DMS 273 treated with DMSO at 0.1 percent for 48 hours (cell line): ENCODE measurements at regions not wholly inside any gene's neighbourhood (a gene's known extent, or its start where the extent isn't known, plus 50 kb on each side); places are given as distances from the start of the nearest gene placed in this dataset.

ENCODE experiments used
- DNase-seq: peaks from one replicate; lab custom pipeline; 2025; lab: John Stamatoyannopoulos, UW

DNA sequence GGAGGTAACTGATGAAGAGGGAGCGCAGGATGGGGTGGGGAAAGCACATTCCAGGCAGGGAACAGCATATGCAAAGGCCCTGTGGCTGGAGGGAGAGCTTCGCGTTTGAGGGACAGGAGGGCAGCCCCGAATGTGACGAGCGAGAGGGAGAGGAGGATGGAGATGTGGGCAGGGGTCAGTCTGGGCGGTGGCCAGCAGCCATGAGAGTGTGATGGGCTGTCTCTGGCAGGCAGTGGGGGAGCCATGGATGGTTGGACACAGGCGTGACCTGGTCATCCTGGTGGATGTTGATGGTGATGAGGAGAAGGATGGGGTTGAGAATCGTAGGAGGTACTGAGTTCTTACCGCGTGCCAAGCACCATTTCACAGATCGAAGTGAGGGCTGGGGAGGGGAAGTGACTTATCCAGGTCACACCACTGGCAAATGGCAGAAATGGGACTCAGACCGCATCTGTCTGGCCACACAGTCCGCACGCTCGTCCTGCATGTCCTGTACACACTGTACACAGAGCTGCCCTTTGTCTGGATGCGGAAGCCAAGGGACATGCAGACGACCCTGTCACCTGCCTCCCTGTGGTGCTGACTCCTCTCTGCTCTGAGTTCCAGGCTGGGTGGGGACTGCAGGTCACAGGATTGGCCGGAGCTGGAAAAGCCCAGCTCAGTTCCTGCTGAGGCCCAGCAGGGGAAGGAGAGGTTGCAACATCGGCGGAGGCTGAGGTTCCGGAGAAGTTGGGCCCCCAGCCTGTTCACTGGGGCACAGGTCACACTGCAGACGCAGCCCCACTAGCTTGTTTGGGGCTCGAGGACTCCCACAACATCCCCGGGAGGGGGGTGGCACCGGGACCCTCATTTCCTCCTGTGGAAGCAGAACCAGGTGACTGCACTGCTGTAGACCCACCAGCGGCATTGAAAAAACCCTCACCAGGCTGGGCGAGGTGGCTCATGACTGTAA lies 165.6 kb upstream of the IER5L start:
- no peak for DNase-seq

DNA sequence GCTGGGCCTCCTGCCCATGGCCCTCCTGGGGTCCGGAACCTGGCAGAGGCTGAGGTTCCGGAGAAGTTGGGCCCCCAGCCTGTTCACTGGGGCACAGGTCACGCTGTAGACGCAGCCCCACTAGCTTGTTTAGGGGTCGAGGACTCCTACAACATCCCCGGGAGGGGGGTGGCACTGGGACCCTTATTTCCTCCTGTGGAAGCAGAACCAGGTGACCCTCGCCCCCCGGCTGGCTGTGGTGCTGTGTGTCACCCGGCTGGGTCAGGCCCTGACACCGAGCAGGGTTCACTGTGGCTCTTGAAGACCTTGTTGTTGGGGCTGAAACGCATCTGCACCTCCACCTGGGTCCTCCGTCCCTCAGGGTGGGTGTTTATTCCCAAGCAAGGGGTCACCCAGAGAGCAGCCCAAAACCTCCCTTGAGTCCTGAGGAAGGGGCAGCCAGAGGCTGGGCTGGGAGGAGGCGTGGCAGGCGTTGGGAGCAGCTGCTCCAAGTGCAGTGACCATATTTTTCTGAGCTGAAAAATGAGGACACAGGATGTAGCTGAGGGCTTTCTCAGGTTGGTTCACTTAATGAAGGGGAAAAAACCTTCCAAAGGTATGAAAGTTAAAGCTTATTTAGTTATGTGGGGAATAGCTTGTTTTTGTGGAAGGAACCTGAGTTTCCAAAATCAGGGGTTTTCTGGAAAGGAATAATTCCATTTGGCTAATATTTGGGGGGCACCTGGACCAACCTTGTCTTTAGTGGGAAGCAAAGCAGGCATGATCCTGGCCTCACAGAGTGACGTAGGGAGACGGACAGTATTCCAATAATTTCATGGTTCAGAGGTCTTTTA lies 164.7 kb upstream of the IER5L start:
- no peak for DNase-seq

DNA sequence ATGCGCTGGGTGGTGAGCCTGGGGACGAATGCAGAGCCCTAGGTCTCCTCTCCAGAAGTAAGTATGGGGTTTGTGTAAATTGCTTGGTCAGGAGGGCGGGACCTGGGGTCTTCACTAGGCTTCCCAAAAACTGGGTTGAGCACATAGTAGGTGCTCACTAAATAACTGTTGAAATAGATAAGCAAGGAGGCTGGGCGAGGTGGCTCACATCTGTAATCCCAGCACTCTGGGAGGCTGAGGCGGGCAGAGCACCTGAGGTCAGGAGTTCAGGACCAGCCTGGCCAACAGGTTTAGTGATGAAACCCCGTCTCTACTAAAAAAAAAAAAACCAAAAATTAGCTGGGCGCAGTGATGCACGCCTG lies 163.9 kb upstream of the IER5L start:
- no peak for DNase-seq

DNA sequence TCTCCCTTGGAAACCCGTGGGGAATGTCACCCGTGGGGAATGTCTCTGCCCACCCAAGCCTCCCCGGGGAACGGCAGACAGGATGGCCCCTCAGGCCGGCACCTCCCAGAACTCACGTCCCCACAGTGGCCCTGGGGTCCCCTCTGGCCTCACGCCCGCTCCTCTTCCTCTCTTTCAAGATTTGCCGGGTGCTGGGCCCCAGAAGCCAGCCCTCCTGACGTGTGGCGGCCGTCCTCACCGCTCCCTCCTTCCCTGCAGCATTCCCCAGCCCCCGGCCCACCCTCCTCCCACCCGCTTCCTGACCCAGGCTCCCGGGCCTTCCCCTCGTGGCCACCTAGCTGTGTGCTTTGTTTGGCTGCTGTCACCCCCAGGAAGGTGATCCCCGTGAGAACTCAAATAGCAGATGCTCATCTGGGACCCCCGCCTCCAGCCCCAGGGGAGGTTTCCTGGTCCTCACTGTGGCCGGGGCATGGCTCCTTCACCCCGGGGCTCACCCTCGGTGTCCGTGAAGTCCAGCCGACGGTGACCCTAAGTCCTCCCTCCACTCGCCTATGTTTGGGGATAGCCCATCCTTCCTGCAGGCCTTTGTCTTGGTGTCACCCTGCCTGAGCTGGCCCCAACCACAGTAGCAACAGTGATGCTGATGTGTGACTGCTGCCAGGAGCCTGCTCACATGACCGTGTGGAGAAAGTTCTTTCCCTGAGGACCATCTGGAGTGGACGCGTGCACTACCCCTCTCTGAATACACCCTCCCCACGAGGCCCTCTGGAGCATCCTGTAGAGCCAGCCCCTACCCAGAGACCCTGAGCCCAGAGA lies 163.3 kb upstream of the IER5L start:
- DNase-seq: no peak

DNA sequence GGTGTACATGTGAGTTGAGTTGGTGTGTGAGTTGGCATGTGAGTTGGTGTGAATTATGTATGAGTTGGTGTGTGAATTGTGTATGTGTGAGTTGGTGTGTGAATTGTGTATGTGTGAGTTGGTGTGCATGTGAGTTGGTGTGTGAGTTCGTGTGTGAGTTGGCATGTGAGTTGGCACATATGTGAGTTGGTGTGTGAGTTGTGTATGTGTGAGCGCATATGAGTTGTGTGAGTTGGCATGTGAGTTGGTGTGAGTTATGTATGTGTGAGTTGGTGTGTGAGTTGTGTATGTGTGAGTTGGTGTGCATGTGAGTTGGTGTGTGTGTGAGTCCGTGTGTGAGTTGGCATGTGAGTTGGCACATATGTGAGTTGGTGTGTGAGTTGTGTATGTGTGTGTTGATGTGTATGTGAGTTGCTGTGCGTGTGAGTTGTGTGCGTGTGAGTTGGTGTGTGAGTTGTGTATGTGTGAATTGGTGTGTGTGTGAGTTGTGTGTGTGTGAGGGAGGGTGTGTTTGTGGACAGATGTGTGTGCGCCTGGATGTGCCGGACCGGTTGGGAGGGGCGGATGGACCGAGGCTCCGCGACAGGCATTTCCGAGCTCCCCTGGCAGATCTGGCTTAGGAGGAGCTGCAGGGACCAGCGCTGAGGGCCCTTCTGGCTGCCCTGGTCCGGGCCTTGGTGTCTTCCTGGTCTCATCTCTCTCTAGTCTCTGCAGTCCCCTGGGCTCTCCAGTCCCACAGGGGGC lies 162.5 kb upstream of the IER5L start:
- DNase-seq: no peak

DNA sequence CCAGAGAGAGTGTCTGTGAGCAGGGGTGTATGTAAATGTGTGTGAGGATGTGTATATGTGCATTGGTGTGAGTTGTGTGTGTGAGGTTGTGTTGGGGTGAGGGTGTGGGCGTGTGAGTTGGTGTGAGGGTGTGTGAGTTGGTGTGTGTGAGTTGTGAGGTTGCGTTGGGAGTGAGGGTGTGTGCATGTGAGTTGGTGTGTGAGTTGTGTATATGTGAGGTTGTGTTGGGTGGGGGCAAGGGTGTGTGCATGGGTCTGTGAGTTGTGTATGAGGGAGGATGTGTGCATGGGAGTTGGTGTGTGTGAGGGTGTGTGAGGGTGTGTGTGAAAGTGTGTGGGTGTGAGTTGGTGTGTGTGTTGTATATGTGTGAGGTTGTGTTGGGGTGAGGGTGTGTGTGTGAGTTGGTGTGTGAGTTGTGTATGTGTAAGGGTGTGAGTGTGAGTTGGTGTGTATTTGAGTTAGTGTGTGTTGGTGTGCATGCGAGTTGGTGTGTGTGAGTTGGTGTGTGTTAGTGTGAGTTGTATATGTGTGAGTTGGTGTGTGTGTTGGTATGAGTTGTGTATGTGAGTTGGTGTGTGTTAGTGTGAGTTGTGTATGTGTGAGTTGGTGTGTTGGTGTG lies 161.6 kb upstream of the IER5L start:
- DNase-seq: no peak

DNA sequence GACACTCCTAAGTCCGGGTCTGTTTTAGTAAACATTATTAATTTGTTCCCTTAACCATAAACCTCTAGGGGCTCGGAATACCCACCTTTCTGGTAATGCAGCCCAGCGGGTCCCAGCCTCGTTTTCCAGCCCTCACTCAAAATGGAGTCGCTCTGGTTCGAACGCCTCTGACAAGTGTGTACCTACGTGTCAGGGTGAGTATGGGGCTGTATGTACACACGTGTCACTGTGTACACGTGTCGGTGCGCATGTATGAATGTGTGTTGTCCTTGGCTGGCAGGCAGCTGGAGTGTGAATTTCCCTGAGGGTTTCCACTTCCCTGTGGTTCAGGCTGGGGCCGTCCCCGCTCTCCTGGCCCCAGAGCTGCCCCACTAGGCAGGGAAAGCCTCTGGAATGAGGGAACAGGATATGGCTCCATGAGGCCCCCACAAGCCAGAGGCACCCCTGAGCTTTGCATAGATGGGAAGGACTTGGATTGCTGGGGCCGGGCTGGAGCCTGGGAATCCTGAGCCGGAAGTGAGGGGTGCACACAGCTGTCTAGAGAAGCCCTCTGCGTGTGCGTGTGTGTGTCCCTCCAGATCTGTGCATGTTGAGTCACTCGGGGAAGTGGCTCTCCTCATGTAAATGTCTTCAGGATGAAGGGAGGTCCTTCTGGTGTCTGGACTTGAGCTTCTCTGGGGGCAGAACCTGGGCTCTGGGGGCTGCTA lies 160.8 kb upstream of the IER5L start:
- no peak for DNase-seq

DNA sequence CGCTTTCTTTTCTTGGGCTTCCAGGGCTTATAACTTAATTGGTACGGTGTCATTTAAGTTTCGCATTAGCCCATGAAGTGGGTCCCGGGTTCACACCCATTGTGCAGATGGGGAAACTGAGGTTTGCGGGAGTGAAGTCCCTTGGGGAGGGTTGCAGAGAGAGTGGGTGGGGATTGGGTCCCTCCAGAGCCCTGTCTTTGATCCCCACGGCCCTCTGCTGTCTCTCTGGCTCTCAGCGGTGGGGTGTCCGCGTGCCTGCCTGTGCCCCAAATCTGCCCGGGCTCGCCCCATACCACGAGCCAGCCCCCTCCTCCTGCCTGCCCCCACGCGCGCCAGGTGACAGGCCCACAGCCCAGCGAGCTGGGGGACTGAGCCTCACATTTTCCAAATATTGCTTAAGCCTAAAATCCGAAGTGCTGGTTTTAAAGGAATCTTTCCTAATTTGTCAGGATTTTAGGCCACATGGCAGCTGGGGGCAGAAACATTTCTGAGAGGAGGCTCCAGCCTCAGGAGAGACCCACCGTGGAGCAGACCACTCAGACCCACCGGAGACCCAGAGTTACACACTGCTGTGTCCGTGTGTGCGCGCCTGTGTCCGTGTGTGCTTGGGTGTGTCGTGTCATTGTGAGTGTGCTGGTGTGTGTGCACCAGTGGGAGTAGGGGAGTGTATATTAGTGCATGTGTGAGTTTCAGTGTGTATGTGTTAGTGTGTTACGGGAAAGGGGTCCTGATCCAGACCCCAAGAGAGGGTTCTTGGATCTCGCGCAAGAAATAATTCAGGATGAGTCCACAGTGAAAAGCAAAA lies 159.5 kb upstream of the IER5L start:
- no peak for DNase-seq

DNA sequence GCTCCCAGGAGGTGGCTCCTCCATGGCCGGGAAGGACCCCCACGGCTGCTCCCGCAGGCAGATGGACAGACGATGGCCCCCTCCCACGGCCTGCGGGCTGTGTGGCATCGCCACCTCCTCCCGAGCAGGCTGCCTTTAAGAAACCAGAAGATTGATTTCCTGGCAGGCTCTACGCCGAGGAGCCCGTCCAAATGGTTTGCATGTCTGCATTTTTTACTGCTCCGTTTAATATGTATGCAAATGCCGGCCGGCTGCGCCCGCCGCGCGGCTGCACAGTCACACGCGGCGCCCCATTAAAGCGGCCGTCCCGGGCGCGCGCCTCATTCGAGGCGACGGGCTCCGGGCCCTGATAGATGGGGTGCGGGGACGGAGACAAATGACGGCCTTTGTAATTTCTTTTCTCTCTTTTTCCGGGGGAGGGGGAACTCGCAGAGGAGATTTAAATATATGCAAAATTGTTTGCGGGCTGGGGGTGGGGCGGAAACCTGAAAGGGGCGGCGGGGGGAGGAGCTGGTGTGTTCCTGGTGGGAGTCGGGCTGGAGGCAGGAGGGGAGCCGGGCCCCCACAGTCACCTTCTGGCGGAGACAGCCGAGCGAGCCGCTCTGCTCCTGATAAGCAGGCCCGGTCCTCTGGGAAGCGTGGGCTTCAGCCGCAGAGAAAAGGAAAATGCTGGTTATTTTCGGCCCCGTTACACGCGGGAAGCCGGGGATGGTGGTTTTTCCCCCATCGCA lies 158.7 kb upstream of the IER5L start:
- no peak for DNase-seq

DNA sequence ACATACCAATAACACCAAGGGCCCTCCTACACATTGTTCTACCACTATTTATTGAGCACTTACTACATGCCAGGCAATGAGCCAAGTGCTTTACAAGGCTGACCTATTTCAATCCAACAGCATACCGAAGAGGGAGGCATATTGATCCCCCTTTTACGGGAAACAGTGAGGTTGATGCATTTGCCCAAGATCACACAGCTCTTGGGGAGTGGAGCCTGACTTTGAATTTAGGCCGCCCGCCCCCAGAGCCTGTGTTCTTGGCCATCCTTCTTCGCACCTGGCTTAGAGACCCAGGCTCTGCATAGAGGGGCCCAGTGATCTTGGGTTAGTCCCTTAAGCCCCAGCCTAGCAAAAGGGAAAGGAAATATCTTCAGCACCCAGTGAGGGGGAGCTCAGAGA lies 158.1 kb upstream of the IER5L start:
- DNase-seq: no peak

DNA sequence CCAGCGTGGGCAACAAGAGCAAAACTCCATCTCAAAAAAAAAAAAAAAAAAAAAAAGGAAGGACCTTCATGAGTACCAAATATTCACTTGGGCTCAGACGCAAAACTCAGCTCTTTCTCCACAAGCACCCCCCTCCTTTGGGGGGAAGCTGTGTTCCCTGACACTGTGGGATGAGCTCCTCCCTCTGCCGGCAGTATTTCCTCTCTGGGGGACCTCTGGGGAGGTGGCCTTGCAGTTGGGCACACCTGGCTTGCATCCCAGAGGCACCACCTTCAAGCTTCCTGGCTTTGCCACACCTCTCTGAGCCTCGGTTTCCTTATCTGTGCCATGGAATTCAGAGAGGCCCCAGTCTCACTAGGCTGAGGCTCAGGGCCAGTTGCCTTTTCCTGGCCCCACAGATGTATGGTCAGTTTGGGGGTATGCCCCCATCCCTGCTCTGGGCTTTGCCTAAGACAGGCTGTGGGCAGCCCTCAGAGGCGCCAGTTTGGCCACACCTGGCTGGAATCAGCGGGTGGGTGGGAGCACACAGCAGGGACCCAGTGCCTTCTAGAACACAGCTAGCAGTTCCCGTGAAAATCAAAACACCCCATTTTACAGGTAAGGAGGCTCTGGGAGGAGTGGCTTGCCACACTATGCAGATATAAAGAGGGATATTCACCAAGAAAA lies 157.5 kb upstream of the IER5L start:
- DNase-seq: no peak

DNA sequence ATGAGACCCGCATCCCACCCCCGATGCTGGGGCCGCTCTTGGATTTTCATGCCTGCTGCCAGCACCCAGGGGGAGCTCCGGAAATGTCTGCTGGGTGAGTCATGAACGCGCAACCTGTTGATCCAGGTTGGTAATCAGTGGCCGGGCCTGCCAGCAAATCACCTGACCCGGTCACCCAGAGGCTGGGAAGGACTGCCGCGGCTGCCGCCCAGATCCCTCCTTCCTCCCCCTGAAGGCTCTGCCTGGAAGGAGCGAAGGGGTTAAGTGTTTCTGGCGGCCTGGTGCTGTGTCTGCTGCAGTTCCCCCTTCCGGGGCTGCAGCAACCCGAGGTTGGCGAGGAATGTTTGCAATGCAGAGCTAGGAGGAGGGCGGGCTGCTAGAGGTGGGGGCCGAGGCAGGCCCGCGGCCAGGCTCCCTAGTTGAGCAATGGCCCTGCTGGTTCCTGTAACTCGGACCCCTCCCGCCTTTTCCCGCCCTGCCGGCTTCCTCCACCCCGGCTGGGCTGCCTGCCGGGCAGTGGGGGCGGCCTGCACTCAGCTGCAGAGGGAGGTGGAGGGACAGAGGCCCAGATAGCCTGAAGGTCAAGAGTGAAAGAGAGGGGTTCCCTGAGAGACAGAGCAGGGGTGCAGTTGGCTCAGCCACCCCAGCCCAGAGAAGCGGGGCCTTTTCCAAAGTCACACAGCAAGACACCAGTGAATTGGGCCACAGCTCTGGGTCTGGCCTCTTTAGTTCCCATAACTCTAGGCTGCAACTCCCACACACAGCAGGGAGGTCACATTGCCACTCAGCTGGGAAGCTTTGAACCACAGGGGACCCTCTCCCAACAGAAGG lies 156.3 kb upstream of the IER5L start:
- peak; percentile 42 for DNase-seq

DNA sequence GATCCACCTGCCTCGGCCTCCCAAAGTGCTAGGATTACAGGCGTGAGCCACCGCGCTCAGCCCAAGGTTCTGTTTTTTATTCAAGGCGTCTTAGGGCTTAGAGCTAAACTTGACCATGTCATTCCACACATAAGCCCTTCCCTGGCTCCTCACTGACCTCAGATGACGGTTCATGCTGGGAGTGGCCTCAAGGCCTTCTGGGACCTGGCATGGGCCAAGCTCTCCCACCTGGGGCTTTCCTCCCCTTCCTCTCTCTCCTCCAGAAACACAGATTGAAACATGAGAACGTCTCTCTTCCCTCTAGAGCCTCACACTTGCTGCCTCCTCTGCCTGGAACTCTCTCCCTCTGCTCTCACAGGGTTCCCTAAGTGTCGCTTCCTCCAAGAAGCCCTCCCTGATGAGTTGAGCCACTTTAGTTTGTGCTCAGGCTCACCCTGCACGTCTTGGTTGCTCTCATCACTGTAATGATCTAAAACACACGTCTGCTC lies 155.6 kb upstream of the IER5L start:
- DNase-seq: no peak

DNA sequence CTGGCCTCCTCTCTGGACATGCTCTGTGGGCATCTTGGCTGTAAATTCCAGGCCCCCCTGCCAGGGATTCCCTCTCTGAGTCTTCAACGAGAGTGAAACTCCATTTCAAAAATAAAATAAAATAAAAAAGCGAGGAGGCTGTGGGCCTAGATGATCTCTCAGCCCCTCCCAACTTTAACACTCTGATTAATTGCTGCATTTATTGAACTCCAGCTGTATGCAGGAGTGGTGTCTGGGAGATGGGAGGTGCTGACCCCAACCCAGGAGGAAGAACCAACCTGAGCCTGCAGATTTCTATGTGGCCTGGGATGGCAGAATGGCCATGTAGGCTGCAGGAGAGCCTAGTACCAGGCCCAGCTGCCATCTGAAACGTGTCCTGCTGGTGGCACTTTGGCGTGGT lies 154.5 kb upstream of the IER5L start:
- no peak for DNase-seq

DNA sequence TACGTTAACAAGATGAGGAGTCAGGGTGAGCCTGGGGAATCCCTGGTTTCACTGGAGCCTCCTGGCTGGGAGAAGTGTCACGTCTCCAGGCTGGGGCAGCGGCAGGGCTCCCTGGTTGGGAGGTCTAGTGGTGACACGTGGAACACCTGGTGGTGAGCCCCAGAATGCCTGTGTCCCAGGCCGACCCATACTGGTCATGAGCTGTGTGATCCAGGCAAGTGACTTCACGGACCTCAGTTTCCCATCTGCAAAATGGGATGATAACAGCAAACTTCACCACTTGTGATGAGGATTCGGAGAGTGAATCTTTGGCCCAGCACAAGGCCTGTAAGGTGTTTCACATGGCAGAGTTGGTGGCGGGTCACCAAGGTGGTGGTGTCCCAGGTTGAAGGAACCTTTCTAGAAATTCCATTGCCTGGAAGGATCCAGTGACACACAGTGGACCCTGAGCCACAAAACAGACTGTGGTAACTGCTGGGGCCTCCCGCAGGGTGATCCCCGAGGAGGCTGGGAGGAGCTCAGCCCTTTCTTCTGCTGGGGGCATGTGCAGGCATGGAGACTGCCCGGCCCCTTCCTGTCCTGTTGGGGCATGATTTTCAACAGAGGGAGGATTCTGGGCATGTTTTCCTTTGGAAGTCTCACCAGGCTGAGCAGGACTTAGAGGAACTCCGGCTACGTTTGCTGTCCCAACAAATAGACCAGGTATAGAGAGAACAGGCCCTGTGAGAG lies 153.9 kb upstream of the IER5L start:
- DNase-seq: no peak

DNA sequence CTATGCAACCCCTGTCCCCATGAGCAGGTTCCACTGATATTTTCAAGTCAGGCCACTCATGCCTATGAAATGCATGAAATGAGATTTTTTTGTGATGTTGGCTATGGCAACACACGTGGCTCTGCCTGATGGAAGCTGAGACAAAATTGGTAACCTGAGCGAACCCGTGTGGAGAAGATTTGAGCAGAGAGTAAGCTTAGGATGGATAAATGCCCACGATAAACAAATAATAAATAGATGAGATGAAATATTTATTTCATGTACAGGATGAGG lies 153.4 kb upstream of the IER5L start:
- DNase-seq: no peak
